RWPE2 (cell line): ENCODE measurements at regions not wholly inside any gene's neighbourhood (a gene's known extent, or its start where the extent isn't known, plus 50 kb on each side); places are given as distances from the start of the nearest gene placed in this dataset.

ENCODE experiments used
- ATAC-seq: fragments of 200-7000 bp; cut with Tn5 transposase; 3 replicates; pipeline ENCODE4 v1.9.1; 2021; ENCODE audit warnings: low read depth
- DNase-seq: peaks from one replicate; pipeline ENCODE4 v3.0.0-alpha.2; 2020; ENCODE audit warnings: low spot score
- H3K27ac ChIP-seq: fragments of 450-650 bp; 2 replicates; pipeline ENCODE4 v1.5.1; 2017; ENCODE audit warnings: mild to moderate bottlenecking; ENCODE audit not compliant: poor library complexity, severe bottlenecking
- H3K27me3 ChIP-seq: fragments of 250-450 bp; sonication (Bioruptor Pico); 2 replicates; pipeline ENCODE4 v1.5.1; 2021; ENCODE audit warnings: mild to moderate bottlenecking, moderate library complexity; ENCODE audit not compliant: insufficient read depth, poor library complexity, severe bottlenecking
- H3K36me3 ChIP-seq: fragments of 250-450 bp; sonication (Bioruptor Pico); 2 replicates; pipeline ENCODE4 v1.5.1; 2020; ENCODE audit warnings: low read depth, mild to moderate bottlenecking, moderate library complexity
- H3K4me1 ChIP-seq: fragments of 250-450 bp; sonication (Bioruptor Pico); 2 replicates; pipeline ENCODE4 v1.5.1; 2021; ENCODE audit warnings: mild to moderate bottlenecking, moderate library complexity; ENCODE audit not compliant: insufficient read depth, poor library complexity, severe bottlenecking
- H3K4me3 ChIP-seq: fragments of 250-450 bp; sonication (Bioruptor Pico); 2 replicates; pipeline ENCODE4 v1.5.1; 2021; ENCODE audit warnings: mild to moderate bottlenecking, moderate library complexity; ENCODE audit not compliant: severe bottlenecking
- H3K9me3 ChIP-seq: fragments of 250-450 bp; sonication (Bioruptor Pico); 2 replicates; pipeline ENCODE4 v1.5.1; 2021; ENCODE audit warnings: mild to moderate bottlenecking, moderate library complexity; ENCODE audit not compliant: severe bottlenecking
- CTCF ChIP-seq: fragments of 450-650 bp; IDR thresholded peaks from one replicate; pipeline ENCODE4 v1.5.1; 2017; ENCODE audit warnings: mild to moderate bottlenecking, moderate library complexity; ENCODE audit not compliant: poor library complexity, severe bottlenecking

- Histone ChIP-seq H3K36me3 (no peaks in the 10 kb centered on the region), H3K27me3 (peaks cover 14% of the 10 kb centered on the region), H3K27ac (no peak overlapping the region), H3K4me1 (no peaks in the 10 kb centered on the region), H3K9me3 (no peaks in the 10 kb centered on the region), H3K4me3 (no peak overlapping the region)
- TF ChIP-seq CTCF, result no peak
- DNase-seq (no peak), ATAC-seq (no peak)
These were observed 94.6 kb downstream of the TBXT start for GRCh38 chr6:166073082-166073481.

GRCh38 chr6:166068768-166069167 lies 98.9 kb downstream of the TBXT start:
- no peak for DNase-seq
- Histone ChIP-seq H3K27ac (no peak overlapping the region), H3K4me3 (no peak overlapping the region), H3K27me3 (no peaks in the 10 kb centered on the region), H3K9me3 (no peaks in the 10 kb centered on the region), H3K4me1 (no peaks in the 10 kb centered on the region), H3K36me3 (no peaks in the 10 kb centered on the region)
- TF ChIP-seq CTCF, result no peak
- ATAC-seq, result no peak

- Histone ChIP-seq H3K4me3 (no peak overlapping the region), H3K27me3 (no peaks in the 10 kb centered on the region), H3K27ac (no peak overlapping the region), H3K4me1 (no peaks in the 10 kb centered on the region), H3K36me3 (no peaks in the 10 kb centered on the region), H3K9me3 (no peaks in the 10 kb centered on the region)
- ATAC-seq, result no peak
- no peak for DNase-seq
- TF ChIP-seq CTCF, result no peak
These were observed 109.4 kb downstream of the TBXT start for GRCh38 chr6:166058064-166058739.

- H3K27ac ChIP-seq, result no peak overlapping the region
- TF ChIP-seq CTCF, result no peak
- no peak for DNase-seq
- H3K36me3 ChIP-seq, result no peaks in the 10 kb centered on the region
- no peaks in the 10 kb centered on the region for H3K27me3 ChIP-seq
- no peak for ATAC-seq
- H3K4me3 ChIP-seq, result no peak overlapping the region
- H3K4me1 ChIP-seq, result no peaks in the 10 kb centered on the region
- H3K9me3 ChIP-seq, result no peaks in the 10 kb centered on the region
These were observed 110.2 kb downstream of the TBXT start for GRCh38 chr6:166057431-166057830.

GRCh38 chr6:166056637-166057036 lies 111.0 kb downstream of the TBXT start:
- no peaks in the 10 kb centered on the region for H3K9me3 ChIP-seq
- ATAC-seq (no peak), DNase-seq (no peak)
- TF ChIP-seq CTCF, result no peak
- no peak overlapping the region for H3K4me3 ChIP-seq
- H3K36me3 ChIP-seq, result no peaks in the 10 kb centered on the region
- no peak overlapping the region for H3K27ac ChIP-seq
- no peaks in the 10 kb centered on the region for H3K27me3 ChIP-seq
- H3K4me1 ChIP-seq, result no peaks in the 10 kb centered on the region
